ENCODE measurements at regions not wholly inside any gene's neighbourhood (a gene's known extent, or its start where the extent isn't known, plus 50 kb on each side); places are given as distances from the start of the nearest gene placed in this dataset.

DNA sequence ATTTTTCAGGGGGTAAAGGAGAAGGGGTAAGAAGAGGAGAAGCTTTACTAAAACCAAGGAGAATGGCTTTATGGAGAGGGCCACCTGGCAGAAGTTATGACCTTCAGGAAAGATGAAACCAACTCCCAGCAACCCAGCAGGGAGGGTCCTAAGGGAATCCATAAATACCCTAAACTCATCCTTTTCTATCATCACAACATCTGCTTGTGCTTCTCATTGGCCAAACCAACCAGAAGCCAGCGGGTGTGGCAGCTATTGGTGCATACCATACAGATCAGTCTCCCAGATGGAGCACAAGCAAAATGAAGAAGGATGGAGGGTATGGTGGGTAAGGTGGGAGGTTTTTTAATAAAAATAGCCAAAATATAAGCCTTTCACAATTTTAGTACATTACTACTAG, 58.5 kb upstream of the ARSJ start:
- no peak for TF ChIP-seq CTCF (IDR thresholded peaks at IDR 0.05)
- no peak for TF ChIP-seq POLR2A (IDR thresholded peaks at IDR 0.05)
- TF ChIP-seq POLR2AphosphoS5 (IDR thresholded peaks at IDR 0.05; ENCODE audit: insufficient read depth in 1 of 2, low read depth in 1 of 2) = no peak

Measured in vagina (tissue), 2 donors.